K562 (cell line): ENCODE measurements at regions not wholly inside any gene's neighbourhood (a gene's known extent, or its start where the extent isn't known, plus 50 kb on each side); places are given as distances from the start of the nearest gene placed in this dataset.

Experiments
- ATAC-seq: fragments of 200-7000 bp; cut with Tn5 transposase; 3 replicates; pipeline ENCODE4 v1.9.1; 2020; ENCODE audit warnings: moderate library complexity
- BruUV-seq: library from RNA; stranded (reverse); fragments of 400-500 nt; replicated peaks from 2 replicates; lab custom pipeline; 2021; lab: Mats Ljungman, UMichigan
- CTCF ChIA-PET: fragments of 300-600 bp; formaldehyde crosslinking; extraction: SDS; loops from one replicate; lab custom pipeline; 2021; ENCODE audit warnings: low intra/inter-chr PET ratio; lab: Yijun Ruan, JAX
- POLR2A ChIA-PET: fragments of 300-600, 350-650 bp; sonication (Branson Sonifier 250); formaldehyde crosslinking; extraction: SDS; loops from one replicate; lab custom pipeline; 2021; ENCODE audit warnings: antibody characterized with exemption, inconsistent platforms; lab: Yijun Ruan, JAX
- DNase-seq, 4 experiments: peaks; one replicate each; pipeline versions ENCODE4 v3.0.0 to v3.0.0-alpha.2; 2011 to 2018; ENCODE audit warnings: low spot score in 3 of 4, mixed read lengths in 3 of 4; ENCODE audit errors: extremely low read depth in 1 of 4
- FAIRE-seq: peaks from 2 replicates; lab custom pipeline; 2011; peaks lifted over from hg19 to GRCh38; lab: Jason Lieb, UNC
- H2AFZ ChIP-seq: 2 replicates; pipeline ENCODE4 v1.6.0; 2011; ENCODE audit warnings: low read depth, low read length, control low read depth, inconsistent platforms
- H3K27ac ChIP-seq: fragments of 200-600 bp; 3 replicates; pipeline ENCODE4 v1.8.0; 2011; ENCODE audit warnings: low read depth, mild to moderate bottlenecking, control low read depth, inconsistent platforms, low read length, moderate library complexity, mixed read lengths; ENCODE audit errors: extremely low read depth
- H3K27me3 ChIP-seq, 2 experiments: fragments of 300-600 bp in 1 of 2; 2 replicates in 1 of 2; 3 replicates in 1 of 2; pipeline versions ENCODE4 v1.6.0 to v1.8.0; 2011; ENCODE audit warnings: inconsistent platforms in 2 of 2, low read length in 2 of 2, mild to moderate bottlenecking in 1 of 2, mixed read lengths in 1 of 2, moderate library complexity in 1 of 2; ENCODE audit not compliant: control insufficient read depth in 2 of 2, insufficient read depth in 2 of 2
- H3K36me3 ChIP-seq: fragments of 300-600 bp; 3 replicates; pipeline ENCODE4 v1.8.0; 2011; ENCODE audit warnings: mild to moderate bottlenecking, low read length, inconsistent platforms; ENCODE audit not compliant: control insufficient read depth, insufficient read depth
- H3K4me1 ChIP-seq, 2 experiments: fragments of 200-600 bp in 1 of 2; replicated peaks in 1 of 2; 2 replicates in 1 of 2; 3 replicates in 1 of 2; pipeline versions ENCODE4 v1.5.1 to v1.8.0; 2011; ENCODE audit warnings: inconsistent platforms in 2 of 2, low read length in 2 of 2, mild to moderate bottlenecking in 1 of 2, mixed read lengths in 1 of 2, moderate library complexity in 1 of 2; ENCODE audit not compliant: control insufficient read depth in 2 of 2, insufficient read depth in 2 of 2
- H3K4me2 ChIP-seq: 2 replicates; pipeline ENCODE4 v1.6.1; 2011; ENCODE audit warnings: low read length, control low read depth, inconsistent platforms, mixed read lengths; ENCODE audit not compliant: insufficient read depth
- H3K4me3 ChIP-seq: fragments of 200-600 bp; sonication (generic), shearing (Covaris generic); 2 replicates; pipeline ENCODE4 v1.5.1; 2016; ENCODE audit warnings: control low read depth, inconsistent platforms
- H3K79me2 ChIP-seq: fragments of 200-600 bp; 3 replicates; pipeline ENCODE4 v1.8.0; 2011; ENCODE audit warnings: low read length, inconsistent platforms; ENCODE audit not compliant: control insufficient read depth, insufficient read depth
- H3K9ac ChIP-seq, 2 experiments: 2 replicates each; pipeline versions ENCODE4 v1.6.0 to v1.6.1; 2011; ENCODE audit warnings: low read depth in 2 of 2, low read length in 2 of 2, control low read depth in 1 of 2, inconsistent platforms in 1 of 2, mild to moderate bottlenecking in 1 of 2, mixed read lengths in 1 of 2; ENCODE audit not compliant: insufficient read depth in 1 of 2
- H3K9me1 ChIP-seq: one replicate; pipeline ENCODE4 v1.6.0; 2011; ENCODE audit warnings: inconsistent platforms, mild to moderate bottlenecking, low read length, moderate library complexity; ENCODE audit not compliant: control insufficient read depth, insufficient read depth
- H3K9me3 ChIP-seq: replicated peaks from 2 replicates; pipeline ENCODE4 v1.5.1; 2011; ENCODE audit warnings: low read depth, low read length, inconsistent platforms; ENCODE audit not compliant: control insufficient read depth, insufficient read depth
- H4K20me1 ChIP-seq: replicated peaks from 2 replicates; pipeline ENCODE4 v1.6.1; 2011; ENCODE audit warnings: low read length, inconsistent platforms, mixed read lengths; ENCODE audit not compliant: control insufficient read depth, insufficient read depth
- BCOR ChIP-seq: fragments of 450-650 bp; IDR thresholded peaks from 2 replicates; pipeline ENCODE4 v1.6.1; 2016
- CBX5 ChIP-seq: IDR thresholded peaks from 2 replicates; pipeline ENCODE4 v1.6.1; 2014; ENCODE audit warnings: low read depth, borderline replicate concordance
- FOXK1 ChIP-seq: sonication (generic); formaldehyde crosslinking; IDR thresholded peaks from 2 replicates; pipeline ENCODE4 v1.8.0; 2022; ENCODE audit warnings: missing genetic modification reagents, mild to moderate bottlenecking, borderline replicate concordance
- JUN ChIP-seq, 2 experiments: sonication (generic) in 1 of 2; formaldehyde crosslinking in 1 of 2; IDR thresholded peaks; 2 replicates each; pipeline versions ENCODE4 v1.6.1 to v1.8.0; 2012 to 2022; ENCODE audit warnings: borderline replicate concordance in 2 of 2, mild to moderate bottlenecking in 2 of 2, improper control_type of control experiment in 1 of 2, low read depth in 1 of 2, low read length in 1 of 2, missing genetic modification reagents in 1 of 2
- KDM5B ChIP-seq: fragments of 200-600 bp; sonication (generic); IDR thresholded peaks from 2 replicates; pipeline ENCODE4 v1.6.1; 2012; ENCODE audit warnings: low read depth, mild to moderate bottlenecking, moderate library complexity, low read length, control low read depth, inconsistent platforms; ENCODE audit not compliant: insufficient replicate concordance
- MLX ChIP-seq, 2 experiments: fragments of 450-650 bp in 1 of 2; sonication (generic) in 1 of 2; formaldehyde crosslinking; conservative IDR thresholded peaks; 2 replicates each; pipeline versions ENCODE4 v1.4.0 to v1.8.1; 2020 to 2022; ENCODE audit warnings: mild to moderate bottlenecking in 1 of 2, missing genetic modification reagents in 1 of 2
- NEUROD1 ChIP-seq: fragments of 150-350 bp; IDR thresholded peaks from 2 replicates; pipeline ENCODE4 v1.6.1; 2014; ENCODE audit warnings: borderline replicate concordance, low read length, low read depth; ENCODE audit not compliant: partially characterized antibody
- NFIC ChIP-seq: fragments of 450-650 bp; IDR thresholded peaks from 2 replicates; pipeline ENCODE4 v1.6.1; 2017; ENCODE audit warnings: mild to moderate bottlenecking, inconsistent platforms
- PATZ1 ChIP-seq: fragments of 250-450 bp; sonication (Bioruptor Pico); IDR thresholded peaks from 2 replicates; pipeline ENCODE4 v1.5.0; 2020; ENCODE audit warnings: mild to moderate bottlenecking, borderline replicate concordance
- POLR2B ChIP-seq: fragments of 450-650 bp; IDR thresholded peaks from 2 replicates; pipeline ENCODE4 v1.6.1; 2018; ENCODE audit warnings: low read depth; ENCODE audit not compliant: partially characterized antibody
- TSC22D4 ChIP-seq: fragments of 450-650 bp; IDR thresholded peaks from 2 replicates; pipeline ENCODE4 v1.6.1; 2016; ENCODE audit warnings: missing genetic modification characterization, missing biosample characterization, control low read depth
- XRCC4 ChIP-seq: IDR thresholded peaks from one replicate; pipeline ENCODE4 v1.6.1; 2011; ENCODE audit not compliant: insufficient read depth, insufficient read length; ENCODE audit errors: extremely low read depth
- ZBTB2 ChIP-seq: fragments of 450-650 bp; IDR thresholded peaks from 2 replicates; pipeline ENCODE4 v1.6.1; 2016; ENCODE audit warnings: antibody characterized with exemption
- ZNF518B ChIP-seq: fragments of 250-450 bp; sonication (Bioruptor Pico); IDR thresholded peaks from 2 replicates; pipeline ENCODE4 v1.5.0; 2021; ENCODE audit warnings: mild to moderate bottlenecking, moderate library complexity
- ZNF764 ChIP-seq: fragments of 250-450 bp; sonication (Bioruptor Pico); IDR thresholded peaks from 2 replicates; pipeline ENCODE4 v1.4.0; 2020; ENCODE audit warnings: low read depth, mild to moderate bottlenecking, moderate library complexity
- WGBS: fragments of 100-300 bp; shearing (Covaris generic); methylation state at CpG from one replicate; pipeline ENCODE4 v1.1.6; 2016; ENCODE audit warnings: low coverage, mixed read lengths; ENCODE audit not compliant: insufficient coverage; ENCODE audit errors: missing lambda C conversion rate; 5-methylcytosine and 5-hydroxymethylcytosine counted together
- in situ Hi-C: fragments of 300-500 bp; cut with MboI; formaldehyde crosslinking; loops from 4 replicates; pipeline ENCODE4 v1.15.0; 2018; ENCODE audit warnings: inconsistent platforms, mixed read lengths
- intact Hi-C: fragments of 100-400 bp; cut with micrococcal nuclease; formaldehyde crosslinking; loops from 2 replicates; pipeline ENCODE4 v1.14.2; 2022

- no peaks in the 10 kb centered on the region for H3K36me3 ChIP-seq
- no peak overlapping the region for H3K9ac ChIP-seq
- POLR2A ChIA-PET = no interaction called here
- in situ Hi-C loops = no loop called here
- CTCF ChIA-PET = no interaction called here
- no TSS peak for BruUV-seq
- H3K27ac ChIP-seq = no peak overlapping the region
- no peak overlapping the region for H3K4me2 ChIP-seq
- FAIRE-seq (no peak), DNase-seq (no peak), ATAC-seq (no peak)
- no peaks in the 10 kb centered on the region for H4K20me1 ChIP-seq
- H3K9me3 ChIP-seq = no peaks in the 10 kb centered on the region
- 11% methylated on average over 2 of the region's 2 CpGs for WGBS
- no peaks in the 10 kb centered on the region for H3K9me1 ChIP-seq
- no peaks in the 10 kb centered on the region for H3K4me1 ChIP-seq
- H3K79me2 ChIP-seq = no peaks in the 10 kb centered on the region
- no peak overlapping the region for H2AFZ ChIP-seq
- H3K4me3 ChIP-seq = no peak overlapping the region
- H3K27me3 ChIP-seq = no peaks in the 10 kb centered on the region
- intact Hi-C loops = no loop called here
- TF ChIP-seq ZNF518B = no peak
- TF ChIP-seq ZBTB2 = no peak
- no peak for TF ChIP-seq FOXK1 (CRISPR knock-in tag)
- no peak for TF ChIP-seq CBX5
- no peak for TF ChIP-seq NFIC
- no peak for TF ChIP-seq NEUROD1
- TF ChIP-seq MLX (CRISPR knock-in tag; conservative IDR thresholded peaks at IDR 0.05) = no peak
- TF ChIP-seq JUN (IDR thresholded peaks at IDR 0.05; ENCODE audit: borderline replicate concordance, low read depth, low read length) = no peak
- no peak for TF ChIP-seq JUN (CRISPR knock-in tag; IDR thresholded peaks at IDR 0.05; ENCODE audit: borderline replicate concordance)
- TF ChIP-seq ZNF764 (CRISPR knock-in tag) = no peak
- no peak for TF ChIP-seq PATZ1 (CRISPR knock-in tag)
- TF ChIP-seq XRCC4 = no peak
- no peak for TF ChIP-seq BCOR
- no peak for TF ChIP-seq POLR2B
- TF ChIP-seq KDM5B = no peak
- TF ChIP-seq TSC22D4 (tag) = no peak
These were observed 180.2 kb upstream of the CBLB start for GRCh38 chr3:106048946-106049481.
